Mammary epithelial cell (primary cell): ENCODE measurements at regions not wholly inside any gene's neighbourhood (a gene's known extent, or its start where the extent isn't known, plus 50 kb on each side); places are given as distances from the start of the nearest gene placed in this dataset.

Experiments
- EZH2 ChIP-seq: IDR thresholded peaks from 2 replicates; pipeline ENCODE4 v1.6.1; 2012; ENCODE audit warnings: low read length, inconsistent platforms, borderline replicate concordance
- TF ChIP-seq, protein P1 (sequence below), 2 donors: IDR thresholded peaks in 1 of 2; conservative IDR thresholded peaks in 1 of 2; 2 replicates each; pipeline ENCODE4 v1.5.1; 2011 to 2012; ENCODE audit warnings: inconsistent platforms in 2 of 2, low read length in 2 of 2, mild to moderate bottlenecking in 2 of 2, control low read depth in 1 of 2, low read depth in 1 of 2; ENCODE audit not compliant: insufficient read depth in 1 of 2; ENCODE audit errors: extremely low read depth in 1 of 2

DNA sequence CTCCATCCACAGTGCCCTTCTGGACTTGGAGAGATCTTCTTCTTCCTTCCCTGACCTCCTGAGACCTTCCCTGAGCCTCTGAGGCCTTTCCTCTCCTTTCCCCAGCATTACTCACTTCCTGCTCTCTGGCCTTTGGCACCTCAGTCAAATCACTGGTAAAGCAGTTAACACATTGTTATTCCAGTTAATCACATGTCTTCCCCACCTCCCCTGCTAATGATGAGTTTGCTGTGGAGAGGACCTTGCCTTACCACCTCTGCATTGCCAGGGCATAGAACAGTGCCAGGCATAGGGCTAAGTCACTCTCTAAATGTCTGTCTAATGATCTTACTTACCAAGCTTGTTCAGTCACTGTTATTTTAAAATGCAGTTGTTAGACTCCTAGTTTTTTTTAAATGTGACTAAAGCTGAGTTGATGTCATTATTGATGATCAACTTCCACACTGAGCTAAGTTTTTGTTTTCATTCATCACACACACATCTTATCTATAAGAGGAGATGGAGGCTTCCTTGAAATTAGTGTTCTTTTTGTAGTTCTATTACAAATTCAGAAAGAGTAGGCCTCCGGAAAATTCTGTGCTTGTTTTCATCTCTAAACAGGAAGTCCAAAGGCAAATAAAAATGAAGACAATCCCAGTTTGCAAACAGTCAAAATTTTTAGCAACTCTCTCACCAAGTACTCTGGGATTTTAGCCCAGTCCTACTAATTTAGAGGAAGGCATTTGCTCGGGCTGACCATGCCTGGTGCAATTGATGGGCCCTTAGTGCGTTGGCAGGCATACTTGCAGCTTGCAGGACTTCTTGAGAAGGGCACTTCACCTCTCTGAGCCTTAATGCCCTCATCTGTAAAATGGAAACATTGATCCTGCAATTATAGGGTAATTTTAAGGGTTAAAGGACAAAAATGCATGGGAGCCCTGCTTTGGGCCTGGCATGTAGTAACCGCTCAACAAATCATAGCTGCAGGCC is 113.7 kb upstream of the SPRED2 start:
- TF ChIP-seq, protein P1, sequence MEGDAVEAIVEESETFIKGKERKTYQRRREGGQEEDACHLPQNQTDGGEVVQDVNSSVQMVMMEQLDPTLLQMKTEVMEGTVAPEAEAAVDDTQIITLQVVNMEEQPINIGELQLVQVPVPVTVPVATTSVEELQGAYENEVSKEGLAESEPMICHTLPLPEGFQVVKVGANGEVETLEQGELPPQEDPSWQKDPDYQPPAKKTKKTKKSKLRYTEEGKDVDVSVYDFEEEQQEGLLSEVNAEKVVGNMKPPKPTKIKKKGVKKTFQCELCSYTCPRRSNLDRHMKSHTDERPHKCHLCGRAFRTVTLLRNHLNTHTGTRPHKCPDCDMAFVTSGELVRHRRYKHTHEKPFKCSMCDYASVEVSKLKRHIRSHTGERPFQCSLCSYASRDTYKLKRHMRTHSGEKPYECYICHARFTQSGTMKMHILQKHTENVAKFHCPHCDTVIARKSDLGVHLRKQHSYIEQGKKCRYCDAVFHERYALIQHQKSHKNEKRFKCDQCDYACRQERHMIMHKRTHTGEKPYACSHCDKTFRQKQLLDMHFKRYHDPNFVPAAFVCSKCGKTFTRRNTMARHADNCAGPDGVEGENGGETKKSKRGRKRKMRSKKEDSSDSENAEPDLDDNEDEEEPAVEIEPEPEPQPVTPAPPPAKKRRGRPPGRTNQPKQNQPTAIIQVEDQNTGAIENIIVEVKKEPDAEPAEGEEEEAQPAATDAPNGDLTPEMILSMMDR (conservative IDR thresholded peaks at IDR 0.05 in 1 of 2, IDR thresholded peaks at IDR 0.05 in 1 of 2; ENCODE audit: extremely low read depth in 1 of 2, insufficient read depth in 1 of 2, low read depth in 1 of 2, low read length in 2 of 2), result no peak
- TF ChIP-seq EZH2, result no peak
